ENCODE measurements at regions not wholly inside any gene's neighbourhood (a gene's known extent, or its start where the extent isn't known, plus 50 kb on each side); places are given as distances from the start of the nearest gene placed in this dataset.

DNA sequence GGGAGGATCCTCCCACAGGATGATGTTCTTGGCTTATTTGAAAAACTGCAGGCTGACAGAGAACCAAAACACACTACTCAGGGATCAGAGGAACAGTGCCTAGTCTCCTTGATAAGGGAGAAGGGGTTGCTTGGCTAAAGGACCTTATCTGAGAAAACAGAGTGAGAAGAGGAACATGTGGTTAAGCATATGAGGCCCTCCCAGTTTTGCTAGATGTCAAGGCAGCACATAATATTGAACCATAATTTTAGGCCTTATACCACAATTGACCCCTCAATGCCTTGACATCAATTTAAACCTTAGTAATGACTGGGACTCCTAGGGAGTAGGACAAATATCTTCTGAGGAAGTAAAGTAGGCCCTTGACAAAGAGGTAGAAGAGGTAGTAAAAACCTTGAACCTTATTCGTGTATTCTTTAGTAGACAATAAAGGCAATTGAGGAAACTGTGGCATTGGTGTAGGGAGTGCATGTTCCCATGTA is 79.3 kb downstream of the TEX13C start (continued):
- no peak for TF ChIP-seq RB1 (IDR thresholded peaks at IDR 0.05; ENCODE audit: low read depth)
- TF ChIP-seq BRF1 (IDR thresholded peaks at IDR 0.05; ENCODE audit: borderline replicate concordance, extremely low read depth, insufficient read length), result no peak
- TF ChIP-seq MLX (CRISPR knock-in tag; conservative IDR thresholded peaks at IDR 0.05), result no peak
- TF ChIP-seq HOMEZ (CRISPR knock-in tag; IDR thresholded peaks at IDR 0.05), result no peak
- no peak for TF ChIP-seq KDM5B (IDR thresholded peaks at IDR 0.05; ENCODE audit: insufficient replicate concordance, low read depth, low read length)
- no peak for TF ChIP-seq MXD1 (CRISPR knock-in tag; IDR thresholded peaks at IDR 0.05; ENCODE audit: borderline replicate concordance, poor library complexity, severe bottlenecking)
- peak; percentile 97 for TF ChIP-seq CBFA2T3 (IDR thresholded peaks at IDR 0.05)
- no peak for TF ChIP-seq PATZ1 (CRISPR knock-in tag; IDR thresholded peaks at IDR 0.05; ENCODE audit: borderline replicate concordance)
- peak; percentile 44; the same call in 1 of the 2 replicates for TF ChIP-seq CREB1 (IDR thresholded peaks at IDR 0.05)
- no peak for TF ChIP-seq CREB1 (CRISPR knock-in tag; IDR thresholded peaks at IDR 0.05)
- TF ChIP-seq, protein P1, sequence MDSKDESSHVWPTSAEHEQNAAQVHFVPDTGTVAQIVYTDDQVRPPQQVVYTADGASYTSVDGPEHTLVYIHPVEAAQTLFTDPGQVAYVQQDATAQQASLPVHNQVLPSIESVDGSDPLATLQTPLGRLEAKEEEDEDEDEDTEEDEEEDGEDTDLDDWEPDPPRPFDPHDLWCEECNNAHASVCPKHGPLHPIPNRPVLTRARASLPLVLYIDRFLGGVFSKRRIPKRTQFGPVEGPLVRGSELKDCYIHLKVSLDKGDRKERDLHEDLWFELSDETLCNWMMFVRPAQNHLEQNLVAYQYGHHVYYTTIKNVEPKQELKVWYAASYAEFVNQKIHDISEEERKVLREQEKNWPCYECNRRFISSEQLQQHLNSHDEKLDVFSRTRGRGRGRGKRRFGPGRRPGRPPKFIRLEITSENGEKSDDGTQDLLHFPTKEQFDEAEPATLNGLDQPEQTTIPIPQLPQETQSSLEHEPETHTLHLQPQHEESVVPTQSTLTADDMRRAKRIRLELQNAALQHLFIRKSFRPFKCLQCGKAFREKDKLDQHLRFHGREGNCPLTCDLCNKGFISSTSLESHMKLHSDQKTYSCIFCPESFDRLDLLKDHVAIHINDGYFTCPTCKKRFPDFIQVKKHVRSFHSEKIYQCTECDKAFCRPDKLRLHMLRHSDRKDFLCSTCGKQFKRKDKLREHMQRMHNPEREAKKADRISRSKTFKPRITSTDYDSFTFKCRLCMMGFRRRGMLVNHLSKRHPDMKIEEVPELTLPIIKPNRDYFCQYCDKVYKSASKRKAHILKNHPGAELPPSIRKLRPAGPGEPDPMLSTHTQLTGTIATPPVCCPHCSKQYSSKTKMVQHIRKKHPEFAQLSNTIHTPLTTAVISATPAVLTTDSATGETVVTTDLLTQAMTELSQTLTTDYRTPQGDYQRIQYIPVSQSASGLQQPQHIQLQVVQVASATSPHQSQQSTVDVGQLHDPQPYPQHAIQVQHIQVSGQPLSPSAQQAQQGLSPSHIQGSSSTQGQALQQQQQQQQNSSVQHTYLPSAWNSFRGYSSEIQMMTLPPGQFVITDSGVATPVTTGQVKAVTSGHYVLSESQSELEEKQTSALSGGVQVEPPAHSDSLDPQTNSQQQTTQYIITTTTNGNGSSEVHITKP (IDR thresholded peaks at IDR 0.05; ENCODE audit: partially characterized antibody), result peak; percentile 23
- TF ChIP-seq ARNT (IDR thresholded peaks at IDR 0.05), result peak; percentile 49 to 71; a peak in 2 of 4 replicates
- TF ChIP-seq, protein P2, sequence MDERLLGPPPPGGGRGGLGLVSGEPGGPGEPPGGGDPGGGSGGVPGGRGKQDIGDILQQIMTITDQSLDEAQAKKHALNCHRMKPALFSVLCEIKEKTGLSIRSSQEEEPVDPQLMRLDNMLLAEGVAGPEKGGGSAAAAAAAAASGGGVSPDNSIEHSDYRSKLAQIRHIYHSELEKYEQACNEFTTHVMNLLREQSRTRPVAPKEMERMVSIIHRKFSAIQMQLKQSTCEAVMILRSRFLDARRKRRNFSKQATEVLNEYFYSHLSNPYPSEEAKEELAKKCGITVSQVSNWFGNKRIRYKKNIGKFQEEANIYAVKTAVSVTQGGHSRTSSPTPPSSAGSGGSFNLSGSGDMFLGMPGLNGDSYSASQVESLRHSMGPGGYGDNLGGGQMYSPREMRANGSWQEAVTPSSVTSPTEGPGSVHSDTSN (CRISPR knock-in tag; IDR thresholded peaks at IDR 0.05; ENCODE audit: low read depth), result no peak
- TF ChIP-seq, protein P2 (tag; conservative IDR thresholded peaks at IDR 0.05; ENCODE audit: low read depth), result peak; percentile 43; the same call in 1 of the 2 replicates
